ENCODE measurements at regions not wholly inside any gene's neighbourhood (a gene's known extent, or its start where the extent isn't known, plus 50 kb on each side); places are given as distances from the start of the nearest gene placed in this dataset.

GRCh38 chrX:1932231-1932630, 317.4 kb downstream of the ASMT start:
- H3K27ac ChIP-seq (ENCODE audit: low read length), result no peak overlapping the region
- no peak overlapping the region for H3K9ac ChIP-seq (ENCODE audit: low read depth, low read length)
- H3K4me1 ChIP-seq (ENCODE audit: insufficient read depth, low read length), result no peaks in the 10 kb centered on the region; the same call in 1 of the 2 replicates
- H3K36me3 ChIP-seq (ENCODE audit: insufficient read depth, low read depth, low read length), result no peaks in the 10 kb centered on the region
- H3K9me3 ChIP-seq (ENCODE audit: insufficient read depth, low read depth, low read length), result no peaks in the 10 kb centered on the region
- no peak overlapping the region for H3K4me3 ChIP-seq (ENCODE audit: low read length)
- H3K27me3 ChIP-seq (ENCODE audit: insufficient read depth, low read length), result no peaks in the 10 kb centered on the region

GRCh38 chrX:1933964-1934363, 319.1 kb downstream of the ASMT start:
- Histone ChIP-seq H3K27ac (ENCODE audit: low read length) (no peak overlapping the region), H3K4me1 (ENCODE audit: insufficient read depth, low read length) (no peaks in the 10 kb centered on the region), H3K36me3 (ENCODE audit: insufficient read depth, low read depth, low read length) (no peaks in the 10 kb centered on the region), H3K4me3 (ENCODE audit: low read length) (no peak overlapping the region), H3K27me3 (ENCODE audit: insufficient read depth, low read length) (no peaks in the 10 kb centered on the region), H3K9ac (ENCODE audit: low read depth, low read length) (no peak overlapping the region), H3K9me3 (ENCODE audit: insufficient read depth, low read depth, low read length) (no peaks in the 10 kb centered on the region; the same call in 1 of the 2 replicates)

GRCh38 chrX:1935805-1936204, 320.9 kb downstream of the ASMT start:
- no peak overlapping the region for H3K9ac ChIP-seq (ENCODE audit: low read depth, low read length)
- no peaks in the 10 kb centered on the region for H3K27me3 ChIP-seq (ENCODE audit: insufficient read depth, low read length)

GRCh38 chrX:1938190-1938589, 323.3 kb downstream of the ASMT start:
- Histone ChIP-seq H3K4me1 (ENCODE audit: insufficient read depth, low read length) (no peaks in the 10 kb centered on the region), H3K9ac (ENCODE audit: low read depth, low read length) (no peak overlapping the region), H3K4me3 (ENCODE audit: low read length) (no peak overlapping the region), H3K27me3 (ENCODE audit: insufficient read depth, low read length) (no peaks in the 10 kb centered on the region), H3K9me3 (ENCODE audit: insufficient read depth, low read depth, low read length) (no peaks in the 10 kb centered on the region; the same call in none of the 2 replicates), H3K27ac (ENCODE audit: low read length) (no peak overlapping the region), H3K36me3 (ENCODE audit: insufficient read depth, low read depth, low read length) (no peaks in the 10 kb centered on the region)

More at GRCh38 chrX:1935805-1936204, 320.9 kb downstream of the ASMT start:
- no peaks in the 10 kb centered on the region; the same call in none of the 2 replicates for H3K9me3 ChIP-seq (ENCODE audit: insufficient read depth, low read depth, low read length)
- H3K4me3 ChIP-seq (ENCODE audit: low read length), result no peak overlapping the region
- no peaks in the 10 kb centered on the region for H3K4me1 ChIP-seq (ENCODE audit: insufficient read depth, low read length)
- H3K36me3 ChIP-seq (ENCODE audit: insufficient read depth, low read depth, low read length), result no peaks in the 10 kb centered on the region
- H3K27ac ChIP-seq (ENCODE audit: low read length), result no peak overlapping the region

GRCh38 chrX:1941321-1941720, 326.5 kb downstream of the ASMT start:
- no peaks in the 10 kb centered on the region for H3K27me3 ChIP-seq (ENCODE audit: insufficient read depth, low read length)
- H3K4me3 ChIP-seq (ENCODE audit: low read length), result no peak overlapping the region
- no peak overlapping the region for H3K9ac ChIP-seq (ENCODE audit: low read depth, low read length)
- no peaks in the 10 kb centered on the region; the same call in none of the 2 replicates for H3K9me3 ChIP-seq (ENCODE audit: insufficient read depth, low read depth, low read length)
- no peak overlapping the region for H3K27ac ChIP-seq (ENCODE audit: low read length)
- H3K4me1 ChIP-seq (ENCODE audit: insufficient read depth, low read length), result no peaks in the 10 kb centered on the region
- H3K36me3 ChIP-seq (ENCODE audit: insufficient read depth, low read depth, low read length), result no peaks in the 10 kb centered on the region

GRCh38 chrX:1945879-1946278, 331.0 kb downstream of the ASMT start:
- Histone ChIP-seq H3K36me3 (ENCODE audit: insufficient read depth, low read depth, low read length) (no peaks in the 10 kb centered on the region), H3K4me3 (ENCODE audit: low read length) (no peak overlapping the region), H3K9me3 (ENCODE audit: insufficient read depth, low read depth, low read length) (no peaks in the 10 kb centered on the region), H3K27me3 (ENCODE audit: insufficient read depth, low read length) (no peaks in the 10 kb centered on the region), H3K27ac (ENCODE audit: low read length) (no peak overlapping the region), H3K4me1 (ENCODE audit: insufficient read depth, low read length) (no peaks in the 10 kb centered on the region), H3K9ac (ENCODE audit: low read depth, low read length) (no peak overlapping the region)

GRCh38 chrX:1946974-1947373, 332.1 kb downstream of the ASMT start:
- Histone ChIP-seq H3K27me3 (ENCODE audit: insufficient read depth, low read length) (no peaks in the 10 kb centered on the region), H3K36me3 (ENCODE audit: insufficient read depth, low read depth, low read length) (no peaks in the 10 kb centered on the region), H3K9ac (ENCODE audit: low read depth, low read length) (no peak overlapping the region)

More at GRCh38 chrX:1946974-1947373, 332.1 kb downstream of the ASMT start:
- H3K4me1 ChIP-seq (ENCODE audit: insufficient read depth, low read length), result no peaks in the 10 kb centered on the region
- H3K4me3 ChIP-seq (ENCODE audit: low read length), result no peak overlapping the region
- no peaks in the 10 kb centered on the region for H3K9me3 ChIP-seq (ENCODE audit: insufficient read depth, low read depth, low read length)
- no peak overlapping the region for H3K27ac ChIP-seq (ENCODE audit: low read length)

Measured in iPS-20b (cell line).